Right lobe of liver (tissue), 6 donors: ENCODE measurements at regions not wholly inside any gene's neighbourhood (a gene's known extent, or its start where the extent isn't known, plus 50 kb on each side); places are given as distances from the start of the nearest gene placed in this dataset.

Experiments
- ATAC-seq, 4 donors: fragments of 200-7000 bp; cut with Tn5 transposase; one replicate each; pipeline ENCODE4 v1.9.1; 2020; ENCODE audit warnings: mild to moderate bottlenecking in 4 of 4, moderate library complexity in 4 of 4
- DNase-seq, 3 donors: peaks; one replicate each; pipeline ENCODE4 v3.0.0-alpha.2; 2020
- H3K27ac ChIP-seq, 3 donors: fragments of 200-600 bp; one replicate each; pipeline ENCODE4 v1.8.0; 2022
- H3K27me3 ChIP-seq, 2 donors: fragments of 200-600 bp; one replicate each; pipeline ENCODE4 v1.8.0; 2022
- H3K36me3 ChIP-seq, 4 donors: fragments of 200-600 bp; sonication (generic) in 1 of 4; one replicate each; pipeline versions ENCODE4 v1.5.1 to v1.8.0; 2017 to 2022; ENCODE audit warnings: control low read depth in 1 of 4
- H3K4me1 ChIP-seq, 4 donors: fragments of 200-600 bp; sonication (generic) in 1 of 4; one replicate each; pipeline versions ENCODE4 v1.5.1 to v1.8.0; 2017 to 2022; ENCODE audit warnings: control low read depth in 1 of 4
- H3K4me3 ChIP-seq, 3 donors: fragments of 200-600 bp; one replicate each; pipeline ENCODE4 v1.8.0; 2022
- H3K9me3 ChIP-seq, 4 donors: fragments of 200-600 bp; sonication (generic) in 1 of 4; one replicate each; pipeline versions ENCODE4 v1.5.1 to v1.8.0; 2017 to 2022; ENCODE audit warnings: control low read depth in 1 of 4
- POLR2A ChIP-seq: fragments of 450-650 bp; IDR thresholded peaks from one replicate; pipeline ENCODE4 v1.6.1; 2017; ENCODE audit warnings: antibody characterized with exemption, mild to moderate bottlenecking
- WGBS: methylation state at CpG from one replicate; pipeline ENCODE4 v1.1.6; 2018; ENCODE audit warnings: low coverage, low lambda C conversion rate; ENCODE audit not compliant: insufficient coverage; ENCODE audit errors: missing lambda C conversion rate; 5-methylcytosine and 5-hydroxymethylcytosine counted together
- intact Hi-C, 2 donors: fragments of 100-400 bp; cut with DNase I; formaldehyde crosslinking; loops; one replicate each; pipeline versions ENCODE4 v1.11.2 to v1.14.1; 2022
- TF ChIP-seq, protein P1 (sequence below), 4 donors: fragments of 200-600 bp in 3 of 4; fragments of 450-650 bp in 1 of 4; IDR thresholded peaks; one replicate each; pipeline versions ENCODE4 v1.5.1 to v1.8.0; 2016 to 2022; ENCODE audit warnings: antibody characterized with exemption in 4 of 4, mild to moderate bottlenecking in 2 of 4
- donor health status: DM: no; HTN: yes; CAD: no.
- donor health status: DM: no; HTN: no; CAD: no.
- donor health status: DM: no; HTN: no; CAD: no.
- donor health status: DM: no; HTN: yes; CAD: no.
- donor health status: DM: no; HTN: yes; CAD: no.

DNA sequence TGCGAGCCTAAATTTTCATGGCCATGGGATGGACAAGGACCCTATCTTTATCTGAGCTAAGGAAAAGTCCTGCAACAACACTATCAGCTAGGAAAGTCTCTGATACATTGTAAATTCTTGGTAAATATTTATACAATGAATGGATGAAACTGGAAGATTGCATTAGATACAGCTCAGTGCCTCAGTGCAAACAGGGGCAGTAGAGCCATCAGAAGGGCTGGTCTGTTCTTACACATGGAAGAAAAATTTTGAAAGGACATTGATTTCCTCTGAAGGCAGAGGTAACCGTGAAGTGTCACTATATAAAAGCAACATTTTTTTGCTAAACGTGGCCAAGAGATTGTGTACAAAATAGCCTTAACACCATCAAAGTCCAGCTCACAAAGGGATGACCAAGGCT lies 153.2 kb upstream of the GADL1 start:
- no peak overlapping the region for H3K27ac ChIP-seq
- no peak for ATAC-seq
- 50% methylated on average over 3 of the region's 3 CpGs for WGBS
- H3K9me3 ChIP-seq = no peaks in the 10 kb centered on the region
- TF ChIP-seq, protein P1, sequence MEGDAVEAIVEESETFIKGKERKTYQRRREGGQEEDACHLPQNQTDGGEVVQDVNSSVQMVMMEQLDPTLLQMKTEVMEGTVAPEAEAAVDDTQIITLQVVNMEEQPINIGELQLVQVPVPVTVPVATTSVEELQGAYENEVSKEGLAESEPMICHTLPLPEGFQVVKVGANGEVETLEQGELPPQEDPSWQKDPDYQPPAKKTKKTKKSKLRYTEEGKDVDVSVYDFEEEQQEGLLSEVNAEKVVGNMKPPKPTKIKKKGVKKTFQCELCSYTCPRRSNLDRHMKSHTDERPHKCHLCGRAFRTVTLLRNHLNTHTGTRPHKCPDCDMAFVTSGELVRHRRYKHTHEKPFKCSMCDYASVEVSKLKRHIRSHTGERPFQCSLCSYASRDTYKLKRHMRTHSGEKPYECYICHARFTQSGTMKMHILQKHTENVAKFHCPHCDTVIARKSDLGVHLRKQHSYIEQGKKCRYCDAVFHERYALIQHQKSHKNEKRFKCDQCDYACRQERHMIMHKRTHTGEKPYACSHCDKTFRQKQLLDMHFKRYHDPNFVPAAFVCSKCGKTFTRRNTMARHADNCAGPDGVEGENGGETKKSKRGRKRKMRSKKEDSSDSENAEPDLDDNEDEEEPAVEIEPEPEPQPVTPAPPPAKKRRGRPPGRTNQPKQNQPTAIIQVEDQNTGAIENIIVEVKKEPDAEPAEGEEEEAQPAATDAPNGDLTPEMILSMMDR (IDR thresholded peaks at IDR 0.05) = no peak
- TF ChIP-seq POLR2A = no peak
- intact Hi-C loops = no loop called here
- no peak overlapping the region for H3K4me3 ChIP-seq
- no peaks in the 10 kb centered on the region for H3K27me3 ChIP-seq
- no peaks in the 10 kb centered on the region for H3K4me1 ChIP-seq
- DNase-seq = no peak
- H3K36me3 ChIP-seq = no peaks in the 10 kb centered on the region

DNA sequence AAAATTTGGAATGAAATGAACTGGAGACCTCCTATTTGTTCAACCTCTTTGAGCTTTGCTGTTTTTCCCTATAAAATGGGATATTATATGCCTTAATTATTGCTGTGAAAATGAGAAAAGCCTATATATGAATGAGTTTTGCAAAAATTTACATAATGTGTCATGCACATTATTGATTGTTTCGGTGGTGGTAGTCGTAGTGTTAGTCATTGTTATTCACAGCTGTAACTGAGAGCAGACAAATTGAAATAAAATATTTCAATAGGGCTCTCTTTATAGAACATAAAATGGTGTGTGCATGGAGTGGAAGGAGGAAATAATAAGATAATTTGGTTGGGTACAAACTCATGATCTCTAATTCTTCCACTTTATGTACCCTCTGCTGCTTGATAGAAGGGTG lies 153.7 kb upstream of the GADL1 start:
- intact Hi-C loops = no loop called here
- WGBS = 54% methylated on average over 2 of the region's 2 CpGs

DNA sequence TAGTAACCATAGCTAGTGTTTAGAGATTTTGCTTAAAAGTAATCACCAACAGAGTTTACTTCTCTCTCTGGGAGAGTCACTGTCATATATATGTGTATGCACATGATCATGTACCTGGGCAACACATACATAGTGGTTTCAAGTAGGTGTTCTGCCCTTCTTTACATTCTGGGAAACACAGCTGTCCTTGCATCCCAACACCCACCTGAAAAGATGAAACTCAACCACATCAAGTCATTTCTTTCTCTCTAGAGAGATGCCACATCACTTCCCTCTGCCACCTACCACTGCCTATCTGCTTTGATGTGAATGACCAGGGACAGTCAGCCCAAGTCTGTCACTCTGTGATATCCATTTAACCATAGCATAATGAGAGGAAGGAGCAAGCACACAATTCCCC lies 155.8 kb upstream of the GADL1 start:
- Histone ChIP-seq H3K27ac (no peak overlapping the region), H3K27me3 (no peaks in the 10 kb centered on the region), H3K4me3 (no peak overlapping the region), H3K36me3 (no peaks in the 10 kb centered on the region), H3K4me1 (no peaks in the 10 kb centered on the region), H3K9me3 (no peaks in the 10 kb centered on the region)
- ATAC-seq (no peak), DNase-seq (no peak)
- TF ChIP-seq POLR2A = no peak
- TF ChIP-seq, protein P1 (IDR thresholded peaks at IDR 0.05) = no peak
- intact Hi-C loops = no loop called here

More for the DNA sequence above, 153.7 kb upstream of the GADL1 start:
- ATAC-seq = no peak
- no peak overlapping the region for H3K27ac ChIP-seq
- DNase-seq = no peak
- H3K4me1 ChIP-seq = no peaks in the 10 kb centered on the region
- no peak for TF ChIP-seq POLR2A
- TF ChIP-seq, protein P1 (IDR thresholded peaks at IDR 0.05) = no peak
- no peak overlapping the region for H3K4me3 ChIP-seq
- no peaks in the 10 kb centered on the region for H3K36me3 ChIP-seq
- H3K27me3 ChIP-seq = no peaks in the 10 kb centered on the region
- no peaks in the 10 kb centered on the region for H3K9me3 ChIP-seq

DNA sequence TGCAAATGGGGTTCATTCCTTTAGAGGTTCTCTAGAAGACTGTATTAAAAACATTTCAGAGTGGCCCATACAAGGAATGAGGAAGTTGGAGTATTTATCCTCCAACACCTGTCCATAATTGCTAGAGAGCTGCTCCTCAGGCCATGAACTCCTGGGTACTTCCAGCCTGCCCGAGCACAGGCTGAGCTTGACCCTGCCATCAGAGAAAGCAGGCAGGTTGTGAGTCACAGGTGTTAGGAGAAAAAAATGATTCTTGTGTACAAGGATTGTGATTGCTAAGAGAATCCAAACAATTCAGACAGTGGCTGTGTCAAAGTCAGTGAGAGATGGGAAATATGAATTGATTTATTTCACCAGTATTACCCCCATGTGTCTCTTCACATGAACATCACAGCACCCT lies 156.8 kb upstream of the GADL1 start:
- no peak for DNase-seq
- intact Hi-C loops = no loop called here
- H3K9me3 ChIP-seq = no peaks in the 10 kb centered on the region
- WGBS = 70% methylated on average over 1 of the region's 1 CpG
- no peaks in the 10 kb centered on the region for H3K4me1 ChIP-seq
- no peak for ATAC-seq
- H3K27me3 ChIP-seq = no peaks in the 10 kb centered on the region
- no peak overlapping the region for H3K4me3 ChIP-seq
- no peak for TF ChIP-seq POLR2A
- TF ChIP-seq, protein P1 (IDR thresholded peaks at IDR 0.05) = no peak
- no peak overlapping the region for H3K27ac ChIP-seq
- no peaks in the 10 kb centered on the region for H3K36me3 ChIP-seq

DNA sequence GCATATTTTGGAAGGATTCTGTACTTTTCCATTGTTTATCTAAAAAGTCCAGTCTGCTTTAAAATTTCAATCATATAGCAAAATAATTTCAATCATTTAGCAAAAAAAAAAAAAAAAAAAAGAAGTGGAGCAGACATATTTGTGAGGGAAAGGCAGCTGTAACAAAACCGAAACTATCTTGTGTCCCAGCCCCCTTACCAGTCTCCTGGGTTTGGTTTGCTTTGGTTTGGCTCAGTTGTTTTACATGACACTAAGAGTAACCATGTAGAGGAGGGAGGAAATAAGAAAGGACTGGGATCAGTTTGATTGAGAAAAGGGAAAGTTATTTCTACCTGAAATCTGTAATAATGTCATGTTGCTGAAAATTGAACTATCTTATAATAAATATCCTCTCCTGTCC lies 158.8 kb upstream of the GADL1 start:
- ATAC-seq (no peak), DNase-seq (no peak)
- Histone ChIP-seq H3K27ac (no peak overlapping the region), H3K4me3 (no peak overlapping the region), H3K36me3 (no peaks in the 10 kb centered on the region), H3K9me3 (no peaks in the 10 kb centered on the region), H3K27me3 (no peaks in the 10 kb centered on the region), H3K4me1 (no peaks in the 10 kb centered on the region)
- intact Hi-C loops = no loop called here
- TF ChIP-seq, protein P1 (IDR thresholded peaks at IDR 0.05) = no peak
- no peak for TF ChIP-seq POLR2A
- 43% methylated on average over 1 of the region's 1 CpG for WGBS
